RWPE1 (cell line): ENCODE measurements at regions not wholly inside any gene's neighbourhood (a gene's known extent, or its start where the extent isn't known, plus 50 kb on each side); places are given as distances from the start of the nearest gene placed in this dataset.

Experiments used
- CTCF ChIA-PET: fragments of 350-600 bp; sonication (Branson Sonifier 250); formaldehyde crosslinking; extraction: SDS; loops from one replicate; lab custom pipeline; 2021; lab: Yijun Ruan, JAX
- POLR2A ChIA-PET: fragments of 400-600 bp; formaldehyde crosslinking; extraction: SDS; loops from one replicate; lab custom pipeline; 2020; ENCODE audit warnings: antibody characterized with exemption; ENCODE audit not compliant: low non-redundant PET; lab: Yijun Ruan, JAX
- DNase-seq: peaks from one replicate; pipeline ENCODE4 v3.0.0; 2012; ENCODE audit warnings: low spot score
- H3K27ac ChIP-seq: fragments of 450-650 bp; 2 replicates; pipeline ENCODE4 v1.5.1; 2017
- TF ChIP-seq, protein P1 (sequence below): fragments of 450-650 bp; conservative IDR thresholded peaks from 2 replicates; pipeline ENCODE4 v1.5.1; 2017; ENCODE audit warnings: low read depth, mild to moderate bottlenecking

DNA sequence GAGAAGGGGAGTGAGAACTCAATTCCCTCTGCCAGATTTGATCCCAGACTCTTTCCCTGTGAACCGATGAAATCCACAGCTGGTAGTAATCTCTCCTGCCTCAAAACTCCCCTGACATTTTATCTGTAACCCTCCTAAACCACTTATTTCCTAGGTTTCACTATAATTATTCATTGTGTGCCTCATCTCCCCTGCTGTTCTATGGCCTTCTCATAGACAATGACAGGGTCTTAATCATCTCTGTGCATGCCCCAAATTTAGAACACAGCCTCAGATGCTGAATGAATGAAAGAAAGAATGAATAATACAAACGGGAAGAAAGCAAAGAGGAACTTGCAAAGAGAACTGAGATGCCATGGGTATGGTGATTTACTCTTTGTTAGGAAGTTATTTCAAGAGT lies 451.1 kb downstream of the HS3ST3B1 start:
- no peak overlapping the region for H3K27ac ChIP-seq
- POLR2A ChIA-PET: no interaction called here
- CTCF ChIA-PET: no interaction called here
- TF ChIP-seq, protein P1, sequence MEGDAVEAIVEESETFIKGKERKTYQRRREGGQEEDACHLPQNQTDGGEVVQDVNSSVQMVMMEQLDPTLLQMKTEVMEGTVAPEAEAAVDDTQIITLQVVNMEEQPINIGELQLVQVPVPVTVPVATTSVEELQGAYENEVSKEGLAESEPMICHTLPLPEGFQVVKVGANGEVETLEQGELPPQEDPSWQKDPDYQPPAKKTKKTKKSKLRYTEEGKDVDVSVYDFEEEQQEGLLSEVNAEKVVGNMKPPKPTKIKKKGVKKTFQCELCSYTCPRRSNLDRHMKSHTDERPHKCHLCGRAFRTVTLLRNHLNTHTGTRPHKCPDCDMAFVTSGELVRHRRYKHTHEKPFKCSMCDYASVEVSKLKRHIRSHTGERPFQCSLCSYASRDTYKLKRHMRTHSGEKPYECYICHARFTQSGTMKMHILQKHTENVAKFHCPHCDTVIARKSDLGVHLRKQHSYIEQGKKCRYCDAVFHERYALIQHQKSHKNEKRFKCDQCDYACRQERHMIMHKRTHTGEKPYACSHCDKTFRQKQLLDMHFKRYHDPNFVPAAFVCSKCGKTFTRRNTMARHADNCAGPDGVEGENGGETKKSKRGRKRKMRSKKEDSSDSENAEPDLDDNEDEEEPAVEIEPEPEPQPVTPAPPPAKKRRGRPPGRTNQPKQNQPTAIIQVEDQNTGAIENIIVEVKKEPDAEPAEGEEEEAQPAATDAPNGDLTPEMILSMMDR: no peak
- DNase-seq: no peak

DNA sequence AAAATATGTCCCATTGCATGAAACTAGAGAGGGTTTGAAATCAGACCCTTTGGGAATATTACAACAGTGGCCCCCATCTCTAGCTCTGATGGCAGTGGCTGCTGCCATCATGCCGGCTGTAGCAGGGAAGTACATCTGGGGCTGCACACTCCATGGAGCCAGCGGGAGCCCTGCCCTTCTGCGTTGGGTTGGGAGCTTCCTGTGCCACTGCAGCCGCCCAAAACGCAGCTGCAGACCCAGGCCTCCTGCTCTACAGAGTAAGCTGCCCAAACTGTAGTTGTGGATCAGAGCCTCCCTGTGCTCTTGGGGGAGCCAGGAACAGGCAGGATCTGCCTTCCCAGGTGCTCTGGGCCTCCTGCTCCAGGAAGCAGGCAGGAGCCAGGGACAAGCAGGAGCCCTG lies 450.0 kb downstream of the HS3ST3B1 start:
- H3K27ac ChIP-seq: no peak overlapping the region
- DNase-seq: no peak
- TF ChIP-seq, protein P1: no peak
- CTCF ChIA-PET: no interaction called here
- POLR2A ChIA-PET: no interaction called here

DNA sequence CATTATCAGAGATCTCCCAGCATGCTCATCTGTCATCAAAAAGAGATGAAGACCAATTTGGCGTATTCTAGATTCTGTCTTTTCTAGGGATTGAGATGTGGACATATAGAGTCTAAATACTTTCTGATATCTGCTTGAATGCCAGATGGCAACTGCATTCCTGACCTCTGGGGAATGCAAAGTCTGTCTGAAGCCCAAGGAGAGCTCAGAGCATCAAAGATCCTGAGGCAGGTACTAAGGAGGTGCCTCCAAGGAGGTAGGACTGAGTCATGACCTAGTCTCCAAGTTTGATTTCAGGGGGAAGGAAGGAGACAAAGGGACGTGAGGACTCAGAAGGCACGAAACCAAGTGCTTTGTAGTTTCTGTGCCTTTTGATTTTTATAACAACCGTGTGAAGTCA lies 448.4 kb downstream of the HS3ST3B1 start:
- POLR2A ChIA-PET: no interaction called here
- TF ChIP-seq, protein P1: no peak
- CTCF ChIA-PET: no interaction called here
- no peak for DNase-seq
- no peak overlapping the region for H3K27ac ChIP-seq

DNA sequence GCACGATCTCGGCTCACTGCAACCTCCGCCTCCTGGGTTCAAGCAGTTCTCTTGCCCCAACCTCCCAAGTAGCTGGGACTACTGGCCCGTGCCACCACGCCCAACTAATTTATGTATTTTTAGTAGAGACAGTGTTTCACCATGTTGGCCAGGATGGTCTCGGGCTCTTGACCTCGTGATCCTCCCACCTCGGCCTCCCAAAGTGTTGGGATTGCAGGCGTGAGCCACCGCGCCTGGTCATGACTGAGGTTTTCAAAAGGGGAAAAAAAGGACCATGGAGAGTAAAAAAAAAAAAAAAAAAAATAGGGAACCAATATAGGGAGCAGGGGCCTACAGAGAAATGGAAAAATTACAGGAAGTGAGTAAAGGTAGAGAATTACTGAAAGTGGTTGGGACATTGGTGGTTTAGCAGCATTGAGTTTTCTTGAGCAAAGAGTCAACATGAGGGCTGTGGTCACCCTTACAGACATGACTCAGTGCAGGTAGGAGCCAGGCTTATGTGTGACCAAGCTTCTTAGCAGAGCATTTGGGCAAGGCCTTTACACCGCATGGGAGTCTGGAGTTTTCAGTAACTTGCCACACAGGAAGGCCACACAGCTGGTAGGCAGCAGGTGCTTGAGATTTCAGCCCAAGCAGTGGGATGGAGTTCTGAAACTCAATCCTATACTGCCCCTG lies 447.3 kb downstream of the HS3ST3B1 start:
- TF ChIP-seq, protein P1: no peak
- no peak overlapping the region for H3K27ac ChIP-seq
- no peak for DNase-seq
- CTCF ChIA-PET: interaction anchor here (0.6 to 0.8 kb wide), 2 partner anchors 178 to 1137 kb away, joined by 4 to 7 read pairs; no protein-coding TSS in a partner anchor
- POLR2A ChIA-PET: no interaction called here

DNA sequence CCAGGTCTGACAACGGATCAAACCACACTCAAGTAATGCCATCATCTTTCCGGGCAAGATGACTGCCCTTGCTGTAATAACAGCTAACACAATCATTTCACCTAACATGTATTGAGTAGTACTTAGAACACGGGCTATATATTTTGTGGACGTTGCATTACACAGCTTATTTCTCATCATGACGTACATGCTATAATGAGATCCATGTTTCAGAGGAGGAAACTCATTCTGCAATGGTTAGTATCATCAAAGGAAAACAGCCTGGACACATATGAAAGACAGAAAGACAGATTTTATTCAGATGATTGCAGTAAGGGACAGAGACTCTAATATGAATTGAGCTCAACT lies 446.7 kb downstream of the HS3ST3B1 start:
- no peak for DNase-seq
- POLR2A ChIA-PET: no interaction called here
- no peak overlapping the region for H3K27ac ChIP-seq
- TF ChIP-seq, protein P1: no peak
- CTCF ChIA-PET: interaction anchor here (0.6 kb wide), 1 partner anchor 1137 kb away, joined by 7 read pairs; no protein-coding TSS in a partner anchor

DNA sequence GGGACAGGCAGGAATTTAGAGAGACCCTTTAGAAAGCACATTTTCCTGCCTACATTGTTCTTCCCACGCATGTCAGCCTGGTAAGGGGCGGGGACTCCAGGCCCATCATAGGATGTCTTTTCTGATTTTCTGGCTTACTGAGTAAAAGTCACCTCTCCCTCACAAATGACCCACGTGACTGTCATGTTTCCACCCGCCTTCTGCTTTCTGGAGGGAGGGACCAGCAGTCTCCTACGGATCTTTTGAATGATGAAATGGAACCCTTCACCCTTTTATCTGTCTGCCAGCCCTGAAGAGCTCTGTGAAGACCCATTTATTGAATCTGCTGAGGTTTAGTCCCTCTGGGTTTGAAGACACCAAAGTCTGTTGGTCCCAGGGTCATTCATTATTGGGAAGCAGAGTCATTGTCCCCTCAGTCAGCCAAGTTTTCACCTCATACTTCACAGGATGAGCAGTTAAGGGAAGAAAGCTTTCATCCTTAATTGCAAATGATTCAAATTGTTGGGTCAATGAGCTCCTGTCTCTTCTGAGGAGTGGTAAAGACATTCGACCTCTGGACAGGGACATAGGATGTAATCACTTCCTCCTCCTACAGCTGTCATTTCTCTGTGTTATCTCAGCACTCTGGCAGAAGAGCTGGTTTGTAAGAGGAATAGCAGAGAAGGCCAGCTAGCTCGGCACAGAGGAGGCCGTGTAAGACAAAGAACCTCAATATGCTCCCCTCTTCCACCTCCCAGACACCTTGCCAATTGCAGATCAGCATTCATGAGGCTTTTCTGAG lies 446.1 kb downstream of the HS3ST3B1 start:
- ChIA-PET CTCF (interaction anchor here (0.6 kb wide), 1 partner anchor 543 kb away, joined by 3 read pairs; no protein-coding TSS in a partner anchor), POLR2A (no interaction called here)
- no peak overlapping the region for H3K27ac ChIP-seq
- no peak for DNase-seq
- TF ChIP-seq, protein P1: no peak
